ENCODE measurements at regions not wholly inside any gene's neighbourhood (a gene's known extent, or its start where the extent isn't known, plus 50 kb on each side); places are given as distances from the start of the nearest gene placed in this dataset.
"Not testable (repeated sequence)": the region's sequence is repeated elsewhere in the genome, so short reads cannot be mapped to it uniquely, and the experiment has no call there.

- DNase-seq, result no peak
These were observed 155.7 kb upstream of the SH3BP4 start for GRCh38 chr2:234796045-234796591.

- DNase-seq, result no peak
These were observed 156.4 kb upstream of the SH3BP4 start for GRCh38 chr2:234795272-234795920.

- no peak for DNase-seq
These were observed 157.0 kb upstream of the SH3BP4 start for GRCh38 chr2:234794866-234795265.

- no peak for DNase-seq
These were observed 158.5 kb upstream of the SH3BP4 start for GRCh38 chr2:234793212-234793785.

GRCh38 chr2:234792621-234793022 lies 159.2 kb upstream of the SH3BP4 start:
- no peak for DNase-seq

- DNase-seq, result not testable (repeated sequence)
These were observed 159.7 kb upstream of the SH3BP4 start for GRCh38 chr2:234792096-234792495.

GRCh38 chr2:234790380-234790779 lies 161.4 kb upstream of the SH3BP4 start:
- no peak for DNase-seq

GRCh38 chr2:234789556-234790325 lies 162.1 kb upstream of the SH3BP4 start:
- no peak for DNase-seq

- no peak for DNase-seq
These were observed 163.0 kb upstream of the SH3BP4 start for GRCh38 chr2:234788841-234789240.

GRCh38 chr2:234788381-234788780 lies 163.4 kb upstream of the SH3BP4 start:
- no peak for DNase-seq

- no peak for DNase-seq
These were observed 164.7 kb upstream of the SH3BP4 start for GRCh38 chr2:234787114-234787513.

GRCh38 chr2:234773764-234774409 lies 177.9 kb upstream of the SH3BP4 start:
- no peak for DNase-seq

- DNase-seq, result no peak
These were observed 178.7 kb upstream of the SH3BP4 start for GRCh38 chr2:234773129-234773528.

- DNase-seq, result no peak
These were observed 179.1 kb upstream of the SH3BP4 start for GRCh38 chr2:234772733-234773060.

- DNase-seq, result no peak
These were observed 179.7 kb upstream of the SH3BP4 start for GRCh38 chr2:234771980-234772732.

- no peak for DNase-seq
These were observed 180.6 kb upstream of the SH3BP4 start for GRCh38 chr2:234771176-234771575.

- no peak for DNase-seq
These were observed 181.1 kb upstream of the SH3BP4 start for GRCh38 chr2:234770715-234771141.

GRCh38 chr2:234770031-234770506 lies 181.7 kb upstream of the SH3BP4 start:
- no peak for DNase-seq

GRCh38 chr2:234768608-234769196 lies 183.1 kb upstream of the SH3BP4 start:
- DNase-seq, result no peak

GRCh38 chr2:234765279-234765678 lies 186.5 kb upstream of the SH3BP4 start:
- DNase-seq, result no peak

- DNase-seq, result no peak
These were observed 187.4 kb upstream of the SH3BP4 start for GRCh38 chr2:234764372-234764771.

Measured in activated CD4-positive, alpha-beta T cell treated with anti-CD3 and anti-CD28 coated beads, Interleukin-2, amount 50 U/mL, for 1 hour (primary cell).